Neuronal stem cell (in vitro differentiated cells): ENCODE measurements at regions not wholly inside any gene's neighbourhood (a gene's known extent, or its start where the extent isn't known, plus 50 kb on each side); places are given as distances from the start of the nearest gene placed in this dataset.
A peak's percentile ranks its signal among the peaks of the same experiment; 100 is the strongest.

Source experiments
- DNase-seq: peaks from one replicate; pipeline ENCODE4 v3.0.0-alpha.2; 2013; ENCODE audit warnings: low spot score
- H2AFZ ChIP-seq: one replicate; pipeline ENCODE4 v1.6.1; 2013; ENCODE audit warnings: mild to moderate bottlenecking, low read length, inconsistent platforms
- H2AK5ac ChIP-seq: 2 replicates; pipeline ENCODE4 v1.6.1; 2013; ENCODE audit warnings: low read depth, mild to moderate bottlenecking, inconsistent platforms, low read length, moderate library complexity, mixed read lengths
- H2BK120ac ChIP-seq: 2 replicates; pipeline ENCODE4 v1.6.1; 2013; ENCODE audit warnings: low read depth, mild to moderate bottlenecking, inconsistent platforms, low read length, moderate library complexity, mixed read lengths
- H2BK12ac ChIP-seq: one replicate; pipeline ENCODE4 v1.6.1; 2013; ENCODE audit warnings: low read length, inconsistent platforms
- H2BK15ac ChIP-seq: 2 replicates; pipeline ENCODE4 v1.6.1; 2013; ENCODE audit warnings: mild to moderate bottlenecking, low read length, inconsistent platforms, mixed read lengths
- H2BK5ac ChIP-seq: one replicate; pipeline ENCODE4 v1.6.1; 2013; ENCODE audit warnings: inconsistent platforms, mild to moderate bottlenecking, low read length, moderate library complexity
- H3K14ac ChIP-seq: one replicate; pipeline ENCODE4 v1.6.1; 2013; ENCODE audit warnings: low read length, inconsistent platforms
- H3K18ac ChIP-seq: 2 replicates; pipeline ENCODE4 v1.6.1; 2013; ENCODE audit warnings: low read length, inconsistent platforms
- H3K23ac ChIP-seq: 2 replicates; pipeline ENCODE4 v1.6.1; 2013; ENCODE audit warnings: low read depth, mild to moderate bottlenecking, mixed read lengths, low read length, inconsistent platforms; ENCODE audit not compliant: poor library complexity
- H3K27ac ChIP-seq: replicated peaks from 3 replicates; pipeline ENCODE4 v1.5.1; 2013; ENCODE audit warnings: low read length, inconsistent platforms
- H3K27me3 ChIP-seq, 3 experiments: 2 replicates each; pipeline ENCODE4 v1.6.1; 2013; ENCODE audit warnings: low read length in 3 of 3, mild to moderate bottlenecking in 2 of 3, inconsistent platforms in 1 of 3, low read depth in 1 of 3, mixed read lengths in 1 of 3, moderate library complexity in 1 of 3; ENCODE audit not compliant: control insufficient read depth in 3 of 3, insufficient read depth in 3 of 3
- H3K36me3 ChIP-seq, 2 donors: replicated peaks in 1 of 2; 2 replicates each; pipeline ENCODE4 v1.6.1; 2013; ENCODE audit warnings: low read length in 2 of 2; ENCODE audit not compliant: control insufficient read depth in 2 of 2, insufficient read depth in 2 of 2
- H3K4ac ChIP-seq: 2 replicates; pipeline ENCODE4 v1.6.1; 2013; ENCODE audit warnings: inconsistent platforms, mild to moderate bottlenecking, low read length, moderate library complexity
- H3K4me1 ChIP-seq, 2 donors: 1 replicate in 1 of 2; 2 replicates in 1 of 2; pipeline ENCODE4 v1.6.1; 2013; ENCODE audit warnings: low read length in 2 of 2, low read depth in 1 of 2; ENCODE audit not compliant: control insufficient read depth in 2 of 2, insufficient read depth in 1 of 2
- H3K4me2 ChIP-seq: one replicate; pipeline ENCODE4 v1.6.1; 2013; ENCODE audit warnings: mild to moderate bottlenecking, low read length, inconsistent platforms; ENCODE audit not compliant: insufficient read depth, poor library complexity, severe bottlenecking
- H3K4me3 ChIP-seq, 2 donors: 2 replicates each; pipeline ENCODE4 v1.5.1; 2013; ENCODE audit warnings: low read length in 2 of 2, mild to moderate bottlenecking in 2 of 2, inconsistent platforms in 1 of 2, moderate library complexity in 1 of 2
- H3K79me1 ChIP-seq: one replicate; pipeline ENCODE4 v1.6.1; 2013; ENCODE audit warnings: low read depth, mild to moderate bottlenecking, inconsistent platforms, low read length, moderate library complexity
- H3K9ac ChIP-seq: one replicate; pipeline ENCODE4 v1.6.1; 2013; ENCODE audit warnings: mild to moderate bottlenecking, low read depth, low read length, inconsistent platforms; ENCODE audit not compliant: poor library complexity
- H3K9me3 ChIP-seq, 2 donors: replicated peaks in 1 of 2; 2 replicates each; pipeline versions ENCODE3 to v1.6.1; 2013; ENCODE audit warnings: low read length in 2 of 2, mild to moderate bottlenecking in 2 of 2, inconsistent platforms in 1 of 2, low read depth in 1 of 2, mixed read lengths in 1 of 2, moderate library complexity in 1 of 2; ENCODE audit not compliant: control insufficient read depth in 2 of 2, insufficient read depth in 1 of 2
- H4K8ac ChIP-seq: one replicate; pipeline ENCODE4 v1.6.1; 2013; ENCODE audit warnings: low read depth, mild to moderate bottlenecking, inconsistent platforms, low read length, moderate library complexity
- H4K91ac ChIP-seq: one replicate; pipeline ENCODE4 v1.6.1; 2013; ENCODE audit warnings: low read length, low read depth, mild to moderate bottlenecking, inconsistent platforms; ENCODE audit not compliant: poor library complexity
- WGBS, 2 donors: extraction: QIAGEN DNeasy Blood & Tissue Kit; methylation state at CpG; one replicate each; pipeline ENCODE4 v1.1.7; 2013; ENCODE audit warnings: missing lambda C conversion rate in 2 of 2, mixed read lengths in 1 of 2; ENCODE audit not compliant: insufficient read length in 2 of 2, insufficient replicate concordance in 1 of 2; ENCODE audit errors: extremely low coverage in 2 of 2; 5-methylcytosine and 5-hydroxymethylcytosine counted together

- Histone ChIP-seq H2BK15ac (no peak overlapping the region), H4K8ac (no peak overlapping the region), H3K4me3 (no peak overlapping the region), H3K18ac (no peak overlapping the region), H3K27me3 (peaks cover 0 to 3% (median 0%) of the 10 kb centered on the region in 3 experiments), H3K27ac (no peak overlapping the region), H2BK120ac (no peak overlapping the region), H2AFZ (peak overlapping the region; percentile 55), H3K9ac (no peak overlapping the region), H2AK5ac (no peak overlapping the region), H3K9me3 (no peaks in the 10 kb centered on the region), H3K14ac (no peak overlapping the region), H3K4ac (no peak overlapping the region), H3K79me1 (peaks cover 2% of the 10 kb centered on the region), H2BK12ac (no peak overlapping the region), H3K36me3 (no peaks in the 10 kb centered on the region), H3K4me2 (no peak overlapping the region), H4K91ac (no peak overlapping the region), H2BK5ac (no peak overlapping the region), H3K4me1 (peaks cover 5 to 30% of the 10 kb centered on the region in 2 donors), H3K23ac (no peak overlapping the region)
- DNase-seq: no peak
- WGBS, 2 donors: no CpG with 5 or more reads among the region's 4 CpGs
Observed at GRCh38 chr12:131348646-131349045, 362.2 kb upstream of the SFSWAP start.

GRCh38 chr12:131349397-131350127 lies 361.3 kb upstream of the SFSWAP start:
- peak overlapping the region; percentile 22 for H3K14ac ChIP-seq
- WGBS, 2 donors: no CpG with 5 or more reads among the region's 20 CpGs
- peaks cover 5 to 30% of the 10 kb centered on the region in 2 donors for H3K4me1 ChIP-seq
- H3K18ac ChIP-seq: no peak overlapping the region
- H3K9ac ChIP-seq: no peak overlapping the region
- peaks cover 2% of the 10 kb centered on the region for H3K79me1 ChIP-seq
- H2BK120ac ChIP-seq: no peak overlapping the region
- no peak overlapping the region for H4K8ac ChIP-seq
- H2BK5ac ChIP-seq: no peak overlapping the region
- H3K9me3 ChIP-seq: no peaks in the 10 kb centered on the region
- no peak overlapping the region for H2AK5ac ChIP-seq
- peaks cover 0 to 3% (median 0%) of the 10 kb centered on the region in 3 experiments for H3K27me3 ChIP-seq
- no peaks in the 10 kb centered on the region for H3K36me3 ChIP-seq
- H3K27ac ChIP-seq: no peak overlapping the region
- H2AFZ ChIP-seq: no peak overlapping the region
- H3K23ac ChIP-seq: no peak overlapping the region
- peak overlapping the region; percentile 28 for H2BK12ac ChIP-seq
- H3K4me3 ChIP-seq: no peak overlapping the region
- H4K91ac ChIP-seq: no peak overlapping the region
- H3K4me2 ChIP-seq: no peak overlapping the region
- DNase-seq: no peak
- H2BK15ac ChIP-seq: no peak overlapping the region
- no peak overlapping the region for H3K4ac ChIP-seq

- Histone ChIP-seq H3K4me1 (peaks cover 5 to 35% of the 10 kb centered on the region in 2 donors), H2AK5ac (no peak overlapping the region), H4K91ac (no peak overlapping the region), H3K9ac (no peak overlapping the region), H3K79me1 (peaks cover 2% of the 10 kb centered on the region), H2AFZ (no peak overlapping the region), H3K4me3 (no peak overlapping the region), H3K27me3 (peaks cover 0 to 3% (median 0%) of the 10 kb centered on the region in 3 experiments), H2BK12ac (no peak overlapping the region), H4K8ac (no peak overlapping the region), H3K36me3 (no peaks in the 10 kb centered on the region), H3K23ac (no peak overlapping the region), H3K9me3 (no peaks in the 10 kb centered on the region), H3K4me2 (no peak overlapping the region), H2BK5ac (no peak overlapping the region), H3K27ac (no peak overlapping the region), H3K4ac (no peak overlapping the region), H2BK15ac (no peak overlapping the region), H3K18ac (no peak overlapping the region), H2BK120ac (no peak overlapping the region), H3K14ac (no peak overlapping the region)
- DNase-seq: no peak
- no CpG with 5 or more reads among the region's 3 CpGs for WGBS, 2 donors
Observed at GRCh38 chr12:131350943-131351318, 360.0 kb upstream of the SFSWAP start.

- H4K91ac ChIP-seq: no peak overlapping the region
- no peak overlapping the region for H2BK120ac ChIP-seq
- H3K4me2 ChIP-seq: no peak overlapping the region
- H2AFZ ChIP-seq: no peak overlapping the region
- H3K4ac ChIP-seq: no peak overlapping the region
- H2BK5ac ChIP-seq: no peak overlapping the region
- WGBS, 2 donors: no CpG with 5 or more reads among the region's 5 CpGs
- no peak overlapping the region for H3K14ac ChIP-seq
- no peak overlapping the region for H3K9ac ChIP-seq
- H3K79me1 ChIP-seq: peaks cover 1% of the 10 kb centered on the region
- no peak overlapping the region for H3K23ac ChIP-seq
- H2BK12ac ChIP-seq: no peak overlapping the region
- no peak overlapping the region for H2BK15ac ChIP-seq
- H3K4me3 ChIP-seq: no peak overlapping the region
- peaks cover 5 to 40% of the 10 kb centered on the region in 2 donors for H3K4me1 ChIP-seq
- H4K8ac ChIP-seq: no peak overlapping the region
- no peak overlapping the region for H2AK5ac ChIP-seq
- H3K27me3 ChIP-seq: peaks cover 0 to 3% (median 0%) of the 10 kb centered on the region in 3 experiments
- H3K27ac ChIP-seq: no peak overlapping the region
- no peak overlapping the region for H3K18ac ChIP-seq
- H3K36me3 ChIP-seq: no peaks in the 10 kb centered on the region
- H3K9me3 ChIP-seq: no peaks in the 10 kb centered on the region
- no peak for DNase-seq
Observed at GRCh38 chr12:131351319-131352028, 359.4 kb upstream of the SFSWAP start.
